GM18909 (cell line): ENCODE measurements at regions not wholly inside any gene's neighbourhood (a gene's known extent, or its start where the extent isn't known, plus 50 kb on each side); places are given as distances from the start of the nearest gene placed in this dataset.

Source experiments
- ATAC-seq: cut with Tn5 transposase; IDR thresholded peaks from one replicate; pipeline ENCODE4 v1.9.1; 2021; ENCODE audit warnings: mild to moderate bottlenecking; ENCODE audit not compliant: unreplicated experiment, poor library complexity

DNA sequence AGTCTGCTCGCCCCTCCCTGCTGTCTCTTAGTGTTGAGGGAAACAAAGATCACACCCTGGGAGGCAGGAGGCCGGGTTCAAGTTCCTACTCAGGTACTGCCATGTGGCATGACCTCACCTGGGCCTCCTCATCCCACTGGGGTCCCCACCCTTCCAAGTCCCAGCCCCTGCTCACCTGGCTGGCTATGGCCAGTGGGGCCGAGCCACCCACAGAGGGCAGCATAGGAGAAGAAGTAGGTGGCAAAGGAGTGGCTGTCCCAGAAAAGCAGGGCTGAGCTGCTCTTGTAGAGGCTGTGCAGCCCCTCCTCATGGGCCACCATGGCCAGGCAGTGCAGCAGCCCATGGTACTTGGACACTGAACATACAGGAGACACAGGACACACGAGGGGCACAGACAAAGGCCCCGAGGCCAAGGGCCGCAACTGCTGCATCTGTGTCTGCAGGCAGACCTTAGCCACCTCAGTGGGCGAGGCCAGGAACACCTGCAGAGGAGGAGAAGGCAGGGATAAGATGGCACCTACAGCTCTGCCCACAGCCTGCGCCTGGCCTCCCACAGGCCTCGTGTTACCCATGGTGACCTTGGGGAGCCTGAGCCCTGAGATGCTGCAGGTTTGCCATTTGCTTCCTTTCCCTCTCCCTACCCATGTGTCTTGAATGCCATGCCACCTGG is 50.6 kb upstream of the MPEG1 start:
- ATAC-seq, result no peak
